ENCODE measurements at regions not wholly inside any gene's neighbourhood (a gene's known extent, or its start where the extent isn't known, plus 50 kb on each side); places are given as distances from the start of the nearest gene placed in this dataset.

- Histone ChIP-seq H4K20me1 (ENCODE audit: insufficient read depth) (no peaks in the 10 kb centered on the region), H3K9ac (ENCODE audit: low read length) (no peak overlapping the region), H3K4me1 (ENCODE audit: control insufficient read depth in 1 of 2, insufficient read depth in 2 of 2, low read length in 2 of 2) (no peaks in the 10 kb centered on the region), H2AFZ (ENCODE audit: low read depth, low read length, poor library complexity, severe bottlenecking) (no peak overlapping the region), H3K27ac (ENCODE audit: low read depth, low read length) (no peak overlapping the region), H3K79me2 (ENCODE audit: insufficient read depth, low read length) (no peaks in the 10 kb centered on the region), H3K4me2 (ENCODE audit: low read length) (no peak overlapping the region), H3K9me3 (ENCODE audit: control insufficient read depth in 1 of 2, insufficient read depth in 1 of 2, low read depth in 1 of 2, low read length in 2 of 2) (no peaks in the 10 kb centered on the region), H3K36me3 (ENCODE audit: control insufficient read depth in 1 of 2, insufficient read depth in 2 of 2, low read length in 2 of 2) (no peaks in the 10 kb centered on the region), H3K4me3 (replicated peaks in 1 of 2; ENCODE audit: low read depth in 1 of 2, low read length in 2 of 2) (no peak overlapping the region), H3K27me3 (ENCODE audit: insufficient read depth, low read length) (no peaks in the 10 kb centered on the region), H3K9me2 (ENCODE audit: insufficient read depth) (no peaks in the 10 kb centered on the region)
- CTCF ChIA-PET: no interaction called here
- ATAC-seq (no peak), DNase-seq (ENCODE audit: low read depth, low spot score) (no peak)
- POLR2A ChIA-PET: no interaction called here
- TF ChIP-seq YY1 (IDR thresholded peaks at IDR 0.05; ENCODE audit: extremely low read depth, insufficient replicate concordance, low read depth, low read length): no peak
- TF ChIP-seq MAX (IDR thresholded peaks at IDR 0.05): no peak
- TF ChIP-seq SIN3A (IDR thresholded peaks at IDR 0.05; ENCODE audit: low read depth): no peak
- TF ChIP-seq CBX3 (IDR thresholded peaks at IDR 0.05; ENCODE audit: low read depth): no peak
- no peak for TF ChIP-seq JUND (IDR thresholded peaks at IDR 0.05)
- no peak for TF ChIP-seq RAD21 (IDR thresholded peaks at IDR 0.05; ENCODE audit: low read depth)
- no peak for TF ChIP-seq TCF7L2 (IDR thresholded peaks at IDR 0.05; ENCODE audit: borderline replicate concordance, extremely low read depth, insufficient read depth, insufficient read length)
- no peak for TF ChIP-seq POLR2AphosphoS5 (IDR thresholded peaks at IDR 0.05; ENCODE audit: low read depth, low read length)
- no peak for TF ChIP-seq CTCF (IDR thresholded peaks at IDR 0.05 in 2 of 3, conservative IDR thresholded peaks at IDR 0.05 in 1 of 3; ENCODE audit: borderline replicate concordance in 1 of 3, insufficient read depth in 1 of 3, low read depth in 2 of 3, low read length in 2 of 3)
- no peak for TF ChIP-seq EGR1 (IDR thresholded peaks at IDR 0.05; ENCODE audit: low read depth)
- TF ChIP-seq SRF (IDR thresholded peaks at IDR 0.05; ENCODE audit: low read depth): no peak
- TF ChIP-seq ZNF274 (IDR thresholded peaks at IDR 0.05; ENCODE audit: low read depth, low read length): no peak
- no peak for TF ChIP-seq EZH2 (IDR thresholded peaks at IDR 0.05)
- no peak for TF ChIP-seq FOSL1 (IDR thresholded peaks at IDR 0.05; ENCODE audit: low read depth)
- intact Hi-C loops (cut with micrococcal nuclease): loop anchor here (10.0 kb wide), 1 partner anchor 1452 kb away; no protein-coding TSS in a partner anchor
- BruUV-seq (replicated peaks): no TSS peak
- RAD21 ChIA-PET (ENCODE audit: low non-redundant PET in 1 of 2, low total read pairs in 2 of 2, uncharacterized antibody in 2 of 2, unreplicated experiment in 2 of 2): no interaction called here
These were observed 195.7 kb upstream of the MMADHC start for GRCh38 chr2:149783284-149783683.
